Activated CD4-positive, CD25-positive, alpha-beta regulatory T cell treated with anti-CD3 and anti-CD28 coated beads, Interleukin-2, amount 50 U/mL, for 24 hours (primary cell): ENCODE measurements at regions not wholly inside any gene's neighbourhood (a gene's known extent, or its start where the extent isn't known, plus 50 kb on each side); places are given as distances from the start of the nearest gene placed in this dataset.

Experiments used
- ATAC-seq, 2 donors: fragments of 150-1000 bp; cut with Tn5 transposase; one replicate each; pipeline ENCODE4 v1.10.0; 2021; ENCODE audit warnings: mild to moderate bottlenecking in 1 of 2, moderate library complexity in 1 of 2

- no peak for ATAC-seq
Observed at GRCh38 chr17:15108992-15109391, 156.1 kb downstream of the PMP22 start.

GRCh38 chr17:15106540-15106939 is 158.6 kb downstream of the PMP22 start:
- no peak for ATAC-seq

- no peak for ATAC-seq
Observed at GRCh38 chr17:15103785-15104184, 161.3 kb downstream of the PMP22 start.

GRCh38 chr17:15101175-15101574 is 164.0 kb downstream of the PMP22 start:
- no peak for ATAC-seq

- no peak for ATAC-seq
Observed at GRCh38 chr17:15096511-15096910, 168.6 kb downstream of the PMP22 start.

- no peak for ATAC-seq
Observed at GRCh38 chr17:15095935-15096334, 169.2 kb downstream of the PMP22 start.

- no peak for ATAC-seq
Observed at GRCh38 chr17:15092762-15093161, 172.4 kb downstream of the PMP22 start.

GRCh38 chr17:15092261-15092660 is 172.9 kb downstream of the PMP22 start:
- ATAC-seq: no peak

- no peak for ATAC-seq
Observed at GRCh38 chr17:15091825-15092224, 173.3 kb downstream of the PMP22 start.

- no peak for ATAC-seq
Observed at GRCh38 chr17:15090533-15090932, 174.6 kb downstream of the PMP22 start.

GRCh38 chr17:15087946-15088345 is 177.2 kb downstream of the PMP22 start:
- no peak for ATAC-seq

GRCh38 chr17:15086776-15087295 is 178.3 kb downstream of the PMP22 start:
- no peak for ATAC-seq

- ATAC-seq: no peak
Observed at GRCh38 chr17:15085890-15086677, 179.0 kb downstream of the PMP22 start.

- ATAC-seq: no peak
Observed at GRCh38 chr17:15083225-15083624, 181.9 kb downstream of the PMP22 start.

- ATAC-seq: no peak
Observed at GRCh38 chr17:15081008-15081407, 184.1 kb downstream of the PMP22 start.

GRCh38 chr17:15078570-15078969 is 186.6 kb downstream of the PMP22 start:
- no peak for ATAC-seq

- no peak for ATAC-seq
Observed at GRCh38 chr17:15076991-15077663, 188.0 kb downstream of the PMP22 start.

- ATAC-seq: no peak
Observed at GRCh38 chr17:15051933-15052332, 213.2 kb downstream of the PMP22 start.

- no peak for ATAC-seq
Observed at GRCh38 chr17:15049795-15050160, 215.3 kb downstream of the PMP22 start.

- ATAC-seq: no peak
Observed at GRCh38 chr17:15048933-15049794, 216.0 kb downstream of the PMP22 start.

- ATAC-seq: no peak
Observed at GRCh38 chr17:15048381-15048780, 216.7 kb downstream of the PMP22 start.

- no peak for ATAC-seq
Observed at GRCh38 chr17:15042311-15042710, 222.8 kb downstream of the PMP22 start.

GRCh38 chr17:15039366-15039765 is 225.8 kb downstream of the PMP22 start:
- no peak for ATAC-seq
